ENCODE measurements at regions not wholly inside any gene's neighbourhood (a gene's known extent, or its start where the extent isn't known, plus 50 kb on each side); places are given as distances from the start of the nearest gene placed in this dataset.
"Not testable (repeated sequence)": the region's sequence is repeated elsewhere in the genome, so short reads cannot be mapped to it uniquely, and the experiment has no call there.

- TF ChIP-seq, protein P1, sequence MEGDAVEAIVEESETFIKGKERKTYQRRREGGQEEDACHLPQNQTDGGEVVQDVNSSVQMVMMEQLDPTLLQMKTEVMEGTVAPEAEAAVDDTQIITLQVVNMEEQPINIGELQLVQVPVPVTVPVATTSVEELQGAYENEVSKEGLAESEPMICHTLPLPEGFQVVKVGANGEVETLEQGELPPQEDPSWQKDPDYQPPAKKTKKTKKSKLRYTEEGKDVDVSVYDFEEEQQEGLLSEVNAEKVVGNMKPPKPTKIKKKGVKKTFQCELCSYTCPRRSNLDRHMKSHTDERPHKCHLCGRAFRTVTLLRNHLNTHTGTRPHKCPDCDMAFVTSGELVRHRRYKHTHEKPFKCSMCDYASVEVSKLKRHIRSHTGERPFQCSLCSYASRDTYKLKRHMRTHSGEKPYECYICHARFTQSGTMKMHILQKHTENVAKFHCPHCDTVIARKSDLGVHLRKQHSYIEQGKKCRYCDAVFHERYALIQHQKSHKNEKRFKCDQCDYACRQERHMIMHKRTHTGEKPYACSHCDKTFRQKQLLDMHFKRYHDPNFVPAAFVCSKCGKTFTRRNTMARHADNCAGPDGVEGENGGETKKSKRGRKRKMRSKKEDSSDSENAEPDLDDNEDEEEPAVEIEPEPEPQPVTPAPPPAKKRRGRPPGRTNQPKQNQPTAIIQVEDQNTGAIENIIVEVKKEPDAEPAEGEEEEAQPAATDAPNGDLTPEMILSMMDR (IDR thresholded peaks at IDR 0.05; ENCODE audit: low read depth, low read length, missing control alignments) = no peak
- peak; percentile 36 for DNase-seq
- H3K4me3 ChIP-seq (ENCODE audit: low read depth, low read length) = no peak overlapping the region
- peak overlapping the region; percentile 38 for H3K27ac ChIP-seq
- in situ Hi-C loops (cut with HindIII; ENCODE audit: low pct_ligation_motif_present, low sequenced_read_pairs) = no loop called here
- no peaks in the 10 kb centered on the region for H3K36me3 ChIP-seq (replicated peaks)
- no peaks in the 10 kb centered on the region for H3K27me3 ChIP-seq (replicated peaks)
These were observed 149.5 kb upstream of the SMIM30 start for GRCh38 chr7:113267885-113268284.

- no peak for DNase-seq
- Histone ChIP-seq H3K27me3 (replicated peaks) (no peaks in the 10 kb centered on the region), H3K4me3 (ENCODE audit: low read depth, low read length) (no peak overlapping the region), H3K36me3 (replicated peaks) (no peaks in the 10 kb centered on the region), H3K27ac (peak overlapping the region; percentile 38)
- in situ Hi-C loops (cut with HindIII; ENCODE audit: low pct_ligation_motif_present, low sequenced_read_pairs) = no loop called here
- TF ChIP-seq, protein P1 (IDR thresholded peaks at IDR 0.05; ENCODE audit: low read depth, low read length, missing control alignments) = no peak
These were observed 148.9 kb upstream of the SMIM30 start for GRCh38 chr7:113267271-113267670.

- no peak overlapping the region for H3K27ac ChIP-seq
- no peak for DNase-seq
- TF ChIP-seq, protein P1 (IDR thresholded peaks at IDR 0.05; ENCODE audit: low read depth, low read length, missing control alignments) = no peak
- H3K27me3 ChIP-seq (replicated peaks) = no peaks in the 10 kb centered on the region
- H3K4me3 ChIP-seq (ENCODE audit: low read depth, low read length) = no peak overlapping the region
- no peaks in the 10 kb centered on the region for H3K36me3 ChIP-seq (replicated peaks)
- in situ Hi-C loops (cut with HindIII; ENCODE audit: low pct_ligation_motif_present, low sequenced_read_pairs) = no loop called here
These were observed 145.4 kb upstream of the SMIM30 start for GRCh38 chr7:113263749-113264148.

DNA sequence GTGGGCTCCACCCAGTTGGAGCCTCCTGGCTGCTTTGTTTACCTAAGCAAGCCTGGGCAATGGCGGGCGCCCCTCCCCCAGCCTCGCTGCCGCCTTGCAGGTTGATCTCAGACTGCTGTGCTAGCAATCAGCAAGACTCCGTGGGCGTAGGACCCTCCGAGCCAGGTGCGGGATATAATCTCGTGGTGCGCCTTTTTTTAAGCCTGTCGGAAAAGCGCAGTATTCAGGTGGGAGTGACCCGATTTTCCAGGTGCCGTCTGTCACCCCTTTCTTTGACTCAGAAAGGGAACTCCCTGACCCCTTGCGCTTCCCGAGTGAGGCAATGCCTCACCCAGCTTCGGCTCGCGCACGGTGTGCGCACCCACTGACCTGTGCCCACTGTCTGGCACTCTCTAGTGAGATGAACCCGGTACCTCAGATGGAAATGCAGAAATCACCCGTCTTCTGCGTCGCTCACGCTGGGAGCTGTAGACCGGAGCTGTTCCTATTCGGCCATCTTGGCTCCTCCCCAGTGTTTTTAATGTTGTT, 144.9 kb upstream of the SMIM30 start:
- DNase-seq; in situ Hi-C loops (cut with HindIII; ENCODE audit: low pct_ligation_motif_present, low sequenced_read_pairs); H3K27me3 ChIP-seq (replicated peaks); H3K36me3 ChIP-seq (replicated peaks); H3K4me3 ChIP-seq (ENCODE audit: low read depth, low read length); H3K27ac ChIP-seq: not testable (repeated sequence)

GRCh38 chr7:113256883-113257531, 138.7 kb upstream of the SMIM30 start:
- Histone ChIP-seq H3K27ac (no peak overlapping the region), H3K4me3 (ENCODE audit: low read depth, low read length) (no peak overlapping the region), H3K36me3 (replicated peaks) (no peaks in the 10 kb centered on the region), H3K27me3 (replicated peaks) (no peaks in the 10 kb centered on the region)
- no peak for DNase-seq
- TF ChIP-seq, protein P1 (IDR thresholded peaks at IDR 0.05; ENCODE audit: low read depth, low read length, missing control alignments) = no peak
- in situ Hi-C loops (cut with HindIII; ENCODE audit: low pct_ligation_motif_present, low sequenced_read_pairs) = no loop called here

DNA sequence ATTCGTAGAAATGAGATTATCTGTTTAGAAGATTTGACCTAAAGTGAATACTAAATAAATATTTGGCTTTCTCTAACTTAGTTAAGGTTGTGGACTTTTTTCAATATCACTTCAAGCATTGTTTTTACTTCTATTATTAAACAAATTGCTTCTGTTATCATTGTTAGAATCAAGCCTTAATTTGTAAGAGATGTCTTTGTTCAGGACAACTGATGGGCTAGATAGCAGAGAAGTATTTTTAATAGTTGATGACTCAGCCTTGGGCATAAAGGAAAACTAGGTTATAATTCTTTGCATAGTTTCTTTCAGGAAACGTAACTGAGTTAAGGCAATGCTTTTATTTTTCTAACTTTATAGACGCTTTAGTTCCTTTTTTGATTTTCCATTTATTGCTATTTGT, 128.8 kb upstream of the SMIM30 start:
- no peaks in the 10 kb centered on the region for H3K36me3 ChIP-seq (replicated peaks)
- TF ChIP-seq, protein P1 (IDR thresholded peaks at IDR 0.05; ENCODE audit: low read depth, low read length, missing control alignments) = no peak
- no peak overlapping the region for H3K4me3 ChIP-seq (ENCODE audit: low read depth, low read length)
- H3K27me3 ChIP-seq (replicated peaks) = no peaks in the 10 kb centered on the region
- in situ Hi-C loops (cut with HindIII; ENCODE audit: low pct_ligation_motif_present, low sequenced_read_pairs) = no loop called here
- no peak for DNase-seq
- no peak overlapping the region for H3K27ac ChIP-seq

All from brain microvascular endothelial cell (primary cell).